GM12878 (cell line): ENCODE measurements at regions not wholly inside any gene's neighbourhood (a gene's known extent, or its start where the extent isn't known, plus 50 kb on each side); places are given as distances from the start of the nearest gene placed in this dataset.

Source experiments
- ATAC-seq: fragments of 200-7000 bp; cut with Tn5 transposase; 3 replicates; pipeline ENCODE4 v1.9.1; 2020; ENCODE audit warnings: mild to moderate bottlenecking, moderate library complexity
- BruUV-seq: library from RNA; stranded (reverse); fragments of 400-500 nt; replicated peaks from 2 replicates; lab custom pipeline; 2021; lab: Mats Ljungman, UMichigan
- CTCF ChIA-PET: fragments of 300-600 bp; sonication (Branson Sonifier 250); formaldehyde crosslinking; extraction: SDS; loops from one replicate; lab custom pipeline; 2021; ENCODE audit warnings: inconsistent platforms; lab: Yijun Ruan, JAX
- POLR2A ChIA-PET: fragments of 350-600 bp; formaldehyde crosslinking; extraction: SDS; loops from one replicate; lab custom pipeline; 2021; ENCODE audit warnings: inconsistent platforms; lab: Charles Lee
- RAD21 ChIA-PET: fragments of 300-600 bp; sonication (Branson Sonifier 250); formaldehyde crosslinking; loops from one replicate; lab custom pipeline; 2023; ENCODE audit warnings: antibody characterized with exemption; ENCODE audit not compliant: unreplicated experiment; lab: Charles Lee
- SMC1A ChIA-PET: fragments of 300-600 bp; sonication (Branson Sonifier 250); formaldehyde crosslinking; loops from one replicate; lab custom pipeline; 2023; ENCODE audit not compliant: unreplicated experiment, uncharacterized antibody; lab: Charles Lee
- DNase-seq: peaks from one replicate; pipeline ENCODE4 v3.0.0-alpha.2; 2011; ENCODE audit warnings: low read depth, low spot score
- FAIRE-seq: peaks from 3 replicates; lab custom pipeline; 2011; peaks lifted over from hg19 to GRCh38; lab: Jason Lieb, UNC
- H2AFZ ChIP-seq: 2 replicates; pipeline ENCODE4 v1.6.0; 2011; ENCODE audit warnings: low read depth, low read length, control low read depth; ENCODE audit not compliant: control insufficient read depth
- H3K27ac ChIP-seq: 2 replicates; pipeline ENCODE4 v1.5.1; 2011; ENCODE audit warnings: control low read depth; ENCODE audit not compliant: control insufficient read depth, insufficient read depth
- H3K27me3 ChIP-seq, 2 experiments: replicated peaks in 1 of 2; 2 replicates each; pipeline versions ENCODE4 v1.6.0 to v1.6.1; 2011; ENCODE audit warnings: low read length in 1 of 2; ENCODE audit not compliant: control insufficient read depth in 2 of 2, insufficient read depth in 2 of 2
- H3K36me3 ChIP-seq, 2 experiments: 2 replicates each; pipeline ENCODE4 v1.5.1; 2011; ENCODE audit warnings: low read length in 1 of 2; ENCODE audit not compliant: control insufficient read depth in 2 of 2, insufficient read depth in 2 of 2
- H3K4me1 ChIP-seq: 2 replicates; pipeline ENCODE4 v1.6.1; 2011; ENCODE audit warnings: mild to moderate bottlenecking, low read length, moderate library complexity, mixed read lengths; ENCODE audit not compliant: control insufficient read depth, insufficient read depth
- H3K4me2 ChIP-seq: 2 replicates; pipeline ENCODE4 v1.6.0; 2011; ENCODE audit warnings: control low read depth; ENCODE audit not compliant: control insufficient read depth, insufficient read depth
- H3K4me3 ChIP-seq: fragments of 200-600 bp; sonication (generic); 2 replicates; pipeline ENCODE4 v1.5.1; 2016
- H3K79me2 ChIP-seq: 2 replicates; pipeline ENCODE4 v1.6.0; 2011; ENCODE audit warnings: low read length; ENCODE audit not compliant: control insufficient read depth, insufficient read depth
- H3K9ac ChIP-seq: 2 replicates; pipeline ENCODE4 v1.8.0; 2011; ENCODE audit warnings: low read length, control low read depth, mixed read lengths; ENCODE audit not compliant: control insufficient read depth, insufficient read depth
- H3K9me3 ChIP-seq: replicated peaks from 3 replicates; pipeline ENCODE4 v1.5.1; 2011; ENCODE audit warnings: mild to moderate bottlenecking, low read length; ENCODE audit not compliant: control insufficient read depth, insufficient read depth
- H4K20me1 ChIP-seq: 2 replicates; pipeline ENCODE4 v1.6.0; 2011; ENCODE audit not compliant: control insufficient read depth, insufficient read depth
- ASH2L ChIP-seq: fragments of 300-600, 200-600 bp; sonication (generic); IDR thresholded peaks from 2 replicates; pipeline ENCODE4 v1.6.1; 2017; ENCODE audit warnings: low read depth, mild to moderate bottlenecking, borderline replicate concordance
- ATF7 ChIP-seq: fragments of 450-650 bp; IDR thresholded peaks from 2 replicates; pipeline ENCODE4 v1.6.1; 2016; ENCODE audit warnings: low read depth, mild to moderate bottlenecking
- BRCA1 ChIP-seq: IDR thresholded peaks from 2 replicates; pipeline ENCODE4 v1.6.1; 2011; ENCODE audit warnings: low read depth, low read length, improper control_type of control experiment
- EGR1 ChIP-seq, 2 experiments: IDR thresholded peaks; 1 replicate in 1 of 2; 2 replicates in 1 of 2; pipeline ENCODE4 v1.6.1; 2011 to 2012; ENCODE audit warnings: low read depth in 2 of 2, low read length in 2 of 2, borderline replicate concordance in 1 of 2, mild to moderate bottlenecking in 1 of 2, moderate library complexity in 1 of 2
- FOS ChIP-seq: IDR thresholded peaks from 3 replicates; pipeline ENCODE4 v1.6.1; 2011; ENCODE audit warnings: borderline replicate concordance; ENCODE audit not compliant: insufficient read length; ENCODE audit errors: extremely low read depth
- FOXK2 ChIP-seq: fragments of 450-650 bp; IDR thresholded peaks from 2 replicates; pipeline ENCODE4 v1.6.1; 2017; ENCODE audit warnings: mild to moderate bottlenecking, moderate library complexity
- HDAC6 ChIP-seq: fragments of 200-600 bp; sonication (generic); IDR thresholded peaks from one replicate; pipeline ENCODE4 v1.8.0; 2017; ENCODE audit warnings: antibody characterized with exemption; ENCODE audit not compliant: unreplicated experiment
- JUND ChIP-seq: IDR thresholded peaks from 2 replicates; pipeline ENCODE4 v1.6.1; 2012; ENCODE audit warnings: low read depth, mild to moderate bottlenecking, low read length, improper control_type of control experiment, moderate library complexity
- NBN ChIP-seq: fragments of 450-650 bp; IDR thresholded peaks from 2 replicates; pipeline ENCODE4 v1.6.1; 2016
- NFIC ChIP-seq: IDR thresholded peaks from 2 replicates; pipeline ENCODE4 v1.6.1; 2012; ENCODE audit warnings: low read depth, mild to moderate bottlenecking, inconsistent platforms, low read length, moderate library complexity
- RAD21 ChIP-seq: IDR thresholded peaks from 2 replicates; pipeline ENCODE4 v1.6.1; 2011; ENCODE audit warnings: mild to moderate bottlenecking, low read depth, low read length, moderate library complexity; ENCODE audit not compliant: insufficient read depth
- SMARCA5 ChIP-seq: fragments of 450-650 bp; IDR thresholded peaks from 2 replicates; pipeline ENCODE4 v1.6.1; 2017; ENCODE audit warnings: mild to moderate bottlenecking
- SREBF1 ChIP-seq: IDR thresholded peaks from 2 replicates; pipeline ENCODE4 v1.6.1; 2012; ENCODE audit warnings: mild to moderate bottlenecking, low read length
- WRNIP1 ChIP-seq: IDR thresholded peaks from 2 replicates; pipeline ENCODE4 v1.6.1; 2011; ENCODE audit warnings: low read depth, low read length, improper control_type of control experiment, borderline replicate concordance
- WGBS: methylation state at CpG from one replicate; pipeline ENCODE4 v1.1.6; 2016; ENCODE audit warnings: low lambda C conversion rate; ENCODE audit not compliant: insufficient replicate concordance, insufficient coverage; ENCODE audit errors: missing lambda C conversion rate; 5-methylcytosine and 5-hydroxymethylcytosine counted together
- in situ Hi-C: fragments of 300-500 bp; cut with MboI; formaldehyde crosslinking; loops from 9 replicates; pipeline ENCODE4 v1.14.3; 2018; ENCODE audit warnings: mixed read lengths
- intact Hi-C: fragments of 100-400 bp; cut with micrococcal nuclease; formaldehyde crosslinking; loops from one replicate; pipeline ENCODE4 v1.14.2; 2022; ENCODE audit not compliant: unreplicated experiment
- TF ChIP-seq, protein P1 (sequence below): fragments of 450-650 bp; IDR thresholded peaks from 2 replicates; pipeline ENCODE4 v1.6.1; 2017; ENCODE audit warnings: low read depth, mild to moderate bottlenecking, moderate library complexity
- TF ChIP-seq, protein P2 (sequence below): fragments of 450-650 bp; IDR thresholded peaks from 2 replicates; pipeline ENCODE4 v1.6.1; 2016; ENCODE audit warnings: mild to moderate bottlenecking

DNA sequence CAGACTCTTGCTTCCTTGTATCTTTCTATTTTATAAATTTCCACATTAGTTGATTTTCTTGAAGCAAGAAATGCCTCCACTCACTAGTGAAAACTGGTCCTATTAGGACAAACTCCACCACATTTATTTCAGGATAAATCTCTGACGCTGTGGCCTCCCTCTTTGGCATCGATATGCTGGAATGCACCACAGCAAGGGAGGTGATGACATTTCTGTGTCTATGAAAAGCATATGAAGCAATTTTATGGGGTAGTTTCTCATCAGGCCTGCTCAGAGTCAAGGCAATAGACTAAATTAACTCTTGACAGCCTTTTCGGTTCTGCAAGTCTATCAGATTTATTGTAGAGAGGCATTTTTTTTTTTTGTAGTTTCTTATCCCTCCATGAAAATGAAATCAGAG lies 304.4 kb downstream of the ZEB1 start:
- no peak for ATAC-seq
- in situ Hi-C loops, result no loop called here
- no peak overlapping the region for H3K9ac ChIP-seq
- no peak overlapping the region for H3K4me3 ChIP-seq
- POLR2A ChIA-PET, result no interaction called here
- H3K4me2 ChIP-seq, result no peak overlapping the region
- H3K36me3 ChIP-seq, result no peaks in the 10 kb centered on the region
- no peaks in the 10 kb centered on the region for H4K20me1 ChIP-seq
- RAD21 ChIA-PET, result no interaction called here
- H3K9me3 ChIP-seq, result peaks cover 5% of the 10 kb centered on the region; the same call in 2 of the 3 replicates
- 48% methylated on average over 3 of the region's 3 CpGs for WGBS
- H3K4me1 ChIP-seq, result no peaks in the 10 kb centered on the region
- H3K79me2 ChIP-seq, result no peaks in the 10 kb centered on the region
- no TSS peak for BruUV-seq
- TF ChIP-seq ATF7 (no peak), SREBF1 (no peak), BRCA1 (no peak), NBN (no peak), HDAC6 (no peak), ASH2L (no peak), RAD21 (no peak), SMARCA5 (no peak), WRNIP1 (no peak), FOXK2 (no peak), EGR1 (IDR thresholded peaks at IDR 0.05; ENCODE audit: borderline replicate concordance in 1 of 2, low read depth in 2 of 2, low read length in 2 of 2) (no peak), FOS (no peak), NFIC (no peak), JUND (no peak)
- TF ChIP-seq, protein P1, sequence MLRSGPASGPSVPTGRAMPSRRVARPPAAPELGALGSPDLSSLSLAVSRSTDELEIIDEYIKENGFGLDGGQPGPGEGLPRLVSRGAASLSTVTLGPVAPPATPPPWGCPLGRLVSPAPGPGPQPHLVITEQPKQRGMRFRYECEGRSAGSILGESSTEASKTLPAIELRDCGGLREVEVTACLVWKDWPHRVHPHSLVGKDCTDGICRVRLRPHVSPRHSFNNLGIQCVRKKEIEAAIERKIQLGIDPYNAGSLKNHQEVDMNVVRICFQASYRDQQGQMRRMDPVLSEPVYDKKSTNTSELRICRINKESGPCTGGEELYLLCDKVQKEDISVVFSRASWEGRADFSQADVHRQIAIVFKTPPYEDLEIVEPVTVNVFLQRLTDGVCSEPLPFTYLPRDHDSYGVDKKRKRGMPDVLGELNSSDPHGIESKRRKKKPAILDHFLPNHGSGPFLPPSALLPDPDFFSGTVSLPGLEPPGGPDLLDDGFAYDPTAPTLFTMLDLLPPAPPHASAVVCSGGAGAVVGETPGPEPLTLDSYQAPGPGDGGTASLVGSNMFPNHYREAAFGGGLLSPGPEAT, result no peak
- TF ChIP-seq, protein P2, sequence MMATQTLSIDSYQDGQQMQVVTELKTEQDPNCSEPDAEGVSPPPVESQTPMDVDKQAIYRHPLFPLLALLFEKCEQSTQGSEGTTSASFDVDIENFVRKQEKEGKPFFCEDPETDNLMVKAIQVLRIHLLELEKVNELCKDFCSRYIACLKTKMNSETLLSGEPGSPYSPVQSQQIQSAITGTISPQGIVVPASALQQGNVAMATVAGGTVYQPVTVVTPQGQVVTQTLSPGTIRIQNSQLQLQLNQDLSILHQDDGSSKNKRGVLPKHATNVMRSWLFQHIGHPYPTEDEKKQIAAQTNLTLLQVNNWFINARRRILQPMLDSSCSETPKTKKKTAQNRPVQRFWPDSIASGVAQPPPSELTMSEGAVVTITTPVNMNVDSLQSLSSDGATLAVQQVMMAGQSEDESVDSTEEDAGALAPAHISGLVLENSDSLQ, result no peak
- H3K27me3 ChIP-seq, result no peaks in the 10 kb centered on the region
- no peak for FAIRE-seq
- DNase-seq, result no peak
- intact Hi-C loops, result no loop called here
- SMC1A ChIA-PET, result interaction anchor here (1.2 kb wide), 1 partner anchor 59 kb away, joined by 3 read pairs; no protein-coding TSS in a partner anchor
- no peak overlapping the region for H2AFZ ChIP-seq
- H3K27ac ChIP-seq, result no peak overlapping the region
- CTCF ChIA-PET, result no interaction called here
